NT2/D1 (cell line): ENCODE measurements at regions not wholly inside any gene's neighbourhood (a gene's known extent, or its start where the extent isn't known, plus 50 kb on each side); places are given as distances from the start of the nearest gene placed in this dataset.

Experiments
- SUZ12 ChIP-seq: IDR thresholded peaks from 2 replicates; pipeline ENCODE4 v1.6.1; 2011; ENCODE audit not compliant: insufficient read length, insufficient read depth; ENCODE audit errors: extremely low read depth
- ZNF274 ChIP-seq: IDR thresholded peaks from 2 replicates; pipeline ENCODE4 v1.6.1; 2011; ENCODE audit warnings: mild to moderate bottlenecking, low read depth, low read length

DNA sequence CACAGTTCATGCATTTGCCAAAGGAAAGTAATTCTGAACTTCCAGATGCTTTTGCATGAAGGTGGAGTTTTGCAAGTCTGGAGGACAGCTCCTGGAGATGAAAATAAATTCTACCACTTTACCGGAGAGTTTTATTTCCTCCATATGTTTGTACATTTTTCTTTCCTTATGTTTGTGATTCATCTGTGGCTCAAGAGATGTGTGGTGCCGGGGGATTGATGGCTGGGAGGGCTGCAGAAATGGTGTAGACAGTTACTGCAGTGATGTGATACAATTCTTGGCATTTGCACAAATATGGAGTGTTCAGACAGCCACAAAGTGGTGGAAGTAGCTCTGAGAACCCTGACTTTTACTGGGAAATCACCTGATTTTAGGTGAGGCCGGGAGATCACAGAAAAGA lies 58.5 kb upstream of the ASB17 start:
- TF ChIP-seq ZNF274 = no peak
- TF ChIP-seq SUZ12 = no peak
